ENCODE measurements at regions not wholly inside any gene's neighbourhood (a gene's known extent, or its start where the extent isn't known, plus 50 kb on each side); places are given as distances from the start of the nearest gene placed in this dataset.

- Histone ChIP-seq H2AFZ (ENCODE audit: low read depth, low read length, poor library complexity, severe bottlenecking) (no peak overlapping the region), H3K4me1 (ENCODE audit: control insufficient read depth in 1 of 2, insufficient read depth in 2 of 2, low read length in 2 of 2) (no peaks in the 10 kb centered on the region), H3K9me3 (ENCODE audit: control insufficient read depth in 1 of 2, insufficient read depth in 1 of 2, low read depth in 1 of 2, low read length in 2 of 2) (no peaks in the 10 kb centered on the region), H3K79me2 (ENCODE audit: insufficient read depth, low read length) (no peaks in the 10 kb centered on the region), H3K9me2 (ENCODE audit: insufficient read depth) (no peaks in the 10 kb centered on the region), H3K27ac (ENCODE audit: low read depth, low read length) (no peak overlapping the region), H3K4me3 (replicated peaks in 1 of 2; ENCODE audit: low read depth in 1 of 2, low read length in 2 of 2) (no peak overlapping the region), H3K27me3 (ENCODE audit: insufficient read depth, low read length) (no peaks in the 10 kb centered on the region), H3K9ac (ENCODE audit: low read length) (no peak overlapping the region), H4K20me1 (ENCODE audit: insufficient read depth) (no peaks in the 10 kb centered on the region), H3K4me2 (ENCODE audit: low read length) (no peak overlapping the region), H3K36me3 (ENCODE audit: control insufficient read depth in 1 of 2, insufficient read depth in 2 of 2, low read length in 2 of 2) (no peaks in the 10 kb centered on the region)
- intact Hi-C loops (cut with micrococcal nuclease): no loop called here
- DNase-seq (ENCODE audit: low read depth, low spot score) (no peak), ATAC-seq (no peak)
- RAD21 ChIA-PET (ENCODE audit: low non-redundant PET in 1 of 2, low total read pairs in 2 of 2, uncharacterized antibody in 2 of 2, unreplicated experiment in 2 of 2): no interaction called here
- CTCF ChIA-PET: no interaction called here
- TF ChIP-seq CTCF (IDR thresholded peaks at IDR 0.05 in 2 of 3, conservative IDR thresholded peaks at IDR 0.05 in 1 of 3; ENCODE audit: borderline replicate concordance in 1 of 3, insufficient read depth in 1 of 3, low read depth in 2 of 3, low read length in 2 of 3) (no peak), MAX (IDR thresholded peaks at IDR 0.05) (no peak), SIN3A (IDR thresholded peaks at IDR 0.05; ENCODE audit: low read depth) (no peak), CBX3 (IDR thresholded peaks at IDR 0.05; ENCODE audit: low read depth) (no peak), JUND (IDR thresholded peaks at IDR 0.05) (no peak), CEBPB (IDR thresholded peaks at IDR 0.05; ENCODE audit: low read depth) (no peak), ATF3 (IDR thresholded peaks at IDR 0.05) (no peak), ELF1 (IDR thresholded peaks at IDR 0.05; ENCODE audit: borderline replicate concordance, low read depth) (no peak), SRF (IDR thresholded peaks at IDR 0.05; ENCODE audit: low read depth) (no peak), ZFX (IDR thresholded peaks at IDR 0.05) (no peak), POLR2AphosphoS5 (IDR thresholded peaks at IDR 0.05; ENCODE audit: low read depth, low read length) (no peak), TCF7L2 (IDR thresholded peaks at IDR 0.05; ENCODE audit: borderline replicate concordance, extremely low read depth, insufficient read depth, insufficient read length) (no peak), FOSL1 (IDR thresholded peaks at IDR 0.05; ENCODE audit: low read depth) (no peak)
- no TSS peak for BruUV-seq (replicated peaks)
- POLR2A ChIA-PET: no interaction called here
These were observed 347.1 kb upstream of the FSIP2 start for GRCh38 chr2:185391543-185391942.

All from HCT116 (cell line).